Sigmoid colon (tissue), 6 donors: ENCODE measurements at regions not wholly inside any gene's neighbourhood (a gene's known extent, or its start where the extent isn't known, plus 50 kb on each side); places are given as distances from the start of the nearest gene placed in this dataset.
"Not testable (repeated sequence)": the region's sequence is repeated elsewhere in the genome, so short reads cannot be mapped to it uniquely, and the experiment has no call there.

Experiments
- DNase-seq: peaks from one replicate; pipeline ENCODE4 v3.0.0-alpha.2; 2019
- H3K27ac ChIP-seq, 4 donors: fragments of 200-600 bp; sonication (generic); one replicate each; pipeline ENCODE4 v1.5.1; 2016 to 2019; ENCODE audit warnings: mild to moderate bottlenecking in 1 of 4
- H3K27me3 ChIP-seq, 3 donors: fragments of 200-600 bp; sonication (generic); one replicate each; pipeline ENCODE4 v1.5.1; 2019; ENCODE audit warnings: mild to moderate bottlenecking in 1 of 3
- H3K36me3 ChIP-seq, 4 donors: fragments of 200-600 bp; sonication (generic); one replicate each; pipeline ENCODE4 v1.5.1; 2016 to 2019
- H3K4me1 ChIP-seq, 4 donors: fragments of 200-600 bp; sonication (generic); one replicate each; pipeline ENCODE4 v1.5.1; 2017 to 2019
- H3K4me3 ChIP-seq, 4 donors: fragments of 200-600 bp; sonication (generic); one replicate each; pipeline ENCODE4 v1.5.1; 2017 to 2019; ENCODE audit warnings: mild to moderate bottlenecking in 2 of 4, moderate library complexity in 1 of 4
- H3K9me3 ChIP-seq, 4 donors: fragments of 200-600 bp in 3 of 4; sonication (generic) in 3 of 4; one replicate each; pipeline versions ENCODE4 v1.5.1 to v1.6.1; 2013 to 2019
- EP300 ChIP-seq, 4 donors: sonication (generic); formaldehyde crosslinking; IDR thresholded peaks; one replicate each; pipeline ENCODE4 v1.6.1; 2017; ENCODE audit warnings: antibody characterized with exemption in 4 of 4
- POLR2A ChIP-seq, 2 donors: fragments of 450-650 bp; IDR thresholded peaks; one replicate each; pipeline ENCODE4 v1.6.1; 2016; ENCODE audit warnings: antibody characterized with exemption in 2 of 2, mild to moderate bottlenecking in 2 of 2, moderate library complexity in 2 of 2
- POLR2AphosphoS5 ChIP-seq, 4 donors: sonication (generic); formaldehyde crosslinking; IDR thresholded peaks; one replicate each; pipeline ENCODE4 v1.6.1; 2017; ENCODE audit warnings: antibody characterized with exemption in 4 of 4
- WGBS, 2 donors: extraction: QIAGEN DNeasy Blood & Tissue Kit; methylation state at CpG; one replicate each; pipeline ENCODE4 v1.1.7; 2013; 5-methylcytosine and 5-hydroxymethylcytosine counted together
- intact Hi-C: fragments of 100-400 bp; cut with DNase I; formaldehyde crosslinking; loops from one replicate; pipeline ENCODE4 v1.15.1; 2023
- TF ChIP-seq, protein P1 (sequence below), 4 experiments: fragments of 450-650 bp in 3 of 4; fragments of 200-600 bp in 1 of 4; IDR thresholded peaks; one replicate each; pipeline ENCODE4 v1.5.1; 2016 to 2019; ENCODE audit warnings: antibody characterized with exemption in 4 of 4, mild to moderate bottlenecking in 3 of 4, moderate library complexity in 2 of 4
- donor health status: healthy with polysubstance abuse.
- donor health status: healthy.

DNA sequence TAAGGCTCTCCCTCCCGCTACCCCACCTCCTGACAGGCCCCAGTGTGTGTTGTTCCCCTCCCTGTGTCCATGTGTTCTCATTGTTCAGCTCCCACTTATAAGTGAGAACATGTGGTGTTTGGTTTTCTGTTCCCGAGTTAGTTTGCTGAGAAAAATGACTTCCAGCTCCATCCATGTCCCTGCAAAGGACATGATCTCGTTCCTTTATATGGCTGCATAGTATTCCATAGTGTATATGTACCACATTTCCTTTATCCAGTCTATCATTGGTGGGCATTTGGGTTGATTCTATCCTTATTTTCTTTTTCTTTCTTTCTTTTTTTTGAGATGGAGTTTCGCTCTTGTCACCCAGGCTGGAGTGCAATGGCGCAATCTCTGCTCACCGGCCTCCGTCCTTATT lies 57.8 kb upstream of the RASSF3 start:
- peak; percentile 1 for DNase-seq
- H3K27ac ChIP-seq, H3K9me3 ChIP-seq, intact Hi-C loops, H3K27me3 ChIP-seq, H3K36me3 ChIP-seq, H3K4me1 ChIP-seq, H3K4me3 ChIP-seq: not testable (repeated sequence)
- 94 to 95% methylated on average over 7 of the region's 7 CpGs for WGBS, 2 donors

DNA sequence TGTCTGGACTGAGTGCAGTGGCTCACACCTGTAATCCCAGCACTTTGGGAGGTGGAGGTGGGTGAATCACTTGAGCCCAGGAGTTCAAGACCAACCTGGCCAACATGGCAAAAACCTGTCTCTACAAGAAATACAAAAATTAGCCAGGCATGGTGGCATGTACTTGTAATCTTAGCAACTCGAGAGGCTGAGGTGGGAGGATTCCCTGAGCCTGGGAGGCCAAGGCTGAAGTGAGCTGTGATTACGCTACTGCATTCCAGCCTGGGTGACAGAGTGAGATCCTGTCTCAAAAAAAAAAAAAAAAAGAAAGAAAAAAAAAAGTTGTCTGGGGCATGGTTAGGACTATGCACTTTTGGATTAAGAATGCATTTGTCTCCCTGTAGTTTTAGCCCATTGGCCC lies 56.6 kb upstream of the RASSF3 start:
- H3K27ac ChIP-seq, H3K36me3 ChIP-seq, intact Hi-C loops, H3K4me1 ChIP-seq, H3K27me3 ChIP-seq, H3K4me3 ChIP-seq, H3K9me3 ChIP-seq: not testable (repeated sequence)
- 96% methylated on average over 2 of the region's 2 CpGs for WGBS, 2 donors
- peak; percentile 27 for DNase-seq

- no peaks in the 10 kb centered on the region for H3K4me1 ChIP-seq
- WGBS, 2 donors: 82 to 88% methylated on average over 4 of the region's 4 CpGs
- intact Hi-C loops: no loop called here
- TF ChIP-seq POLR2A (IDR thresholded peaks at IDR 0.05): no peak
- H3K27ac ChIP-seq: no peak overlapping the region
- peak; percentile 20 for DNase-seq
- no peak overlapping the region for H3K4me3 ChIP-seq
- H3K9me3 ChIP-seq: no peaks in the 10 kb centered on the region
- H3K27me3 ChIP-seq: no peaks in the 10 kb centered on the region
- H3K36me3 ChIP-seq: no peaks in the 10 kb centered on the region
Measured at GRCh38 chr12:64556231-64556630, 54.1 kb upstream of the RASSF3 start.

DNA sequence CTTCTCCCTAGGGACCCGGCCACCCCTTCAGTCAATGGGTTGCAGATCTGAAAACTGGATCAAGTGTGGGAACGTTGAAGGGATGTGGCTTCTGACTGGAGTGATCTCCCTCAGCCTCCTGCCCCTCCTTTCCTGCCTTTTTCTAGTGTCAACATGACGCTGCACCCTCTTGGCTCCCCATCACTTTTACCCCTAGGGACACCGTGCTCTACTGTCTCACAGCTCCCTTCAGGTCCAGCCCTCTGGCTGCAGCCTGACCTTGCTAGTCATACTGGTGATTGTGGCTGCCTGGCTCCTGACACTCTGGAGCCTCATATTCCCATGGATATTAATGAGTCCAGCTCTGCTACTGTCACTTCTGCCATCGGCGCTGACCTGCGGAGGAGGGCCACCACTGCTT lies 51.5 kb upstream of the RASSF3 start:
- H3K4me1 ChIP-seq: no peaks in the 10 kb centered on the region
- H3K36me3 ChIP-seq: no peaks in the 10 kb centered on the region
- H3K4me3 ChIP-seq: no peak overlapping the region
- peak; percentile 40 for DNase-seq
- WGBS, 2 donors: 83 to 88% methylated on average over 7 of the region's 7 CpGs
- TF ChIP-seq, protein P1, sequence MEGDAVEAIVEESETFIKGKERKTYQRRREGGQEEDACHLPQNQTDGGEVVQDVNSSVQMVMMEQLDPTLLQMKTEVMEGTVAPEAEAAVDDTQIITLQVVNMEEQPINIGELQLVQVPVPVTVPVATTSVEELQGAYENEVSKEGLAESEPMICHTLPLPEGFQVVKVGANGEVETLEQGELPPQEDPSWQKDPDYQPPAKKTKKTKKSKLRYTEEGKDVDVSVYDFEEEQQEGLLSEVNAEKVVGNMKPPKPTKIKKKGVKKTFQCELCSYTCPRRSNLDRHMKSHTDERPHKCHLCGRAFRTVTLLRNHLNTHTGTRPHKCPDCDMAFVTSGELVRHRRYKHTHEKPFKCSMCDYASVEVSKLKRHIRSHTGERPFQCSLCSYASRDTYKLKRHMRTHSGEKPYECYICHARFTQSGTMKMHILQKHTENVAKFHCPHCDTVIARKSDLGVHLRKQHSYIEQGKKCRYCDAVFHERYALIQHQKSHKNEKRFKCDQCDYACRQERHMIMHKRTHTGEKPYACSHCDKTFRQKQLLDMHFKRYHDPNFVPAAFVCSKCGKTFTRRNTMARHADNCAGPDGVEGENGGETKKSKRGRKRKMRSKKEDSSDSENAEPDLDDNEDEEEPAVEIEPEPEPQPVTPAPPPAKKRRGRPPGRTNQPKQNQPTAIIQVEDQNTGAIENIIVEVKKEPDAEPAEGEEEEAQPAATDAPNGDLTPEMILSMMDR (IDR thresholded peaks at IDR 0.05): no peak
- no peak for TF ChIP-seq POLR2A (IDR thresholded peaks at IDR 0.05)
- TF ChIP-seq POLR2AphosphoS5 (IDR thresholded peaks at IDR 0.05): no peak
- TF ChIP-seq EP300 (IDR thresholded peaks at IDR 0.05): no peak
- no peak overlapping the region for H3K27ac ChIP-seq
- H3K27me3 ChIP-seq: no peaks in the 10 kb centered on the region
- intact Hi-C loops: no loop called here
- H3K9me3 ChIP-seq: no peaks in the 10 kb centered on the region

DNA sequence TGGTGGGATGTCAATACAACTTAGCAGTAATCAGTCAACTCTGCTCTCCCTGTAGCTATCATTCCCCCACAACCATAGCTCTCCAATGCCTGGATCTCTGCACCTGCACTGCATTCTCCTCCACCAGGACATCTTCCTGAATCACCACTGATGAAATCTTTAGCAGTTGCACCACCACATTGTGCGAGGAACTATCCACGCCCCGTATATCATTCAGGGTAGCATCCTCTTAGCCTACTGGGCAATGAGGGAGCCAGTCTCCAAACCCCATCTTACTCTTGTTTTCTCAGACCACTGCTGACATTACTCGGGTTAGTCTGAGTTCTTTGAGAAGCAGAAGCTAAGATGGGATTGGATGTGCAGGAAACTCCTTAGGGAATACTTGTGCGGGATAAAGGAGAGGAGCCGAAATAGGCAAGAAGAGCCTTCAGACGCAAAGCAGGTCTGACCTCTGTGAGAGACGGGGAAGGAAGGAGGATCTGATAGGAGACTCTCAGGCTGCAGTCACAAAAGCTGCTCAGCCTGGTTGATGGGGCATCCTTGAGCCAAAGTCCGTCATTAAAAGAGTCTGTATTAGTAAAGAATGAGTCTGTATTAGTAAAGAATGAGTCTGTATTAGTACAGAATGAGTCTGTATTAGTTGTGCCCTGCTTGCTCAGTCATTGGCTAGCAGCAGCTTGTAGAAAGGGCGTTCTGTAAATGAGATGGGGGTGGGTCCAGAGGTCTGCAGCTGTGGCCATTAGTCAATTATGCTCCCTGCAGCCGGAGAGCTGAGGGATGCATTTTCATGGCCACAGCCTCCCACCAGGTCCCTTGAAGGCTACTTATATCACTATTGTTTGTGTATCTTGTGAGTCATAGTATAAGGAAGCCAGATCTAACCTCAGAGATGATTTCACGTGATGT lies 49.6 kb upstream of the RASSF3 start:
- Histone ChIP-seq H3K4me3 (no peak overlapping the region), H3K9me3 (no peaks in the 10 kb centered on the region), H3K27me3 (no peaks in the 10 kb centered on the region), H3K27ac (no peak overlapping the region), H3K36me3 (no peaks in the 10 kb centered on the region), H3K4me1 (peaks cover 0 to under 1% (median 0%) of the 10 kb centered on the region in 4 donors)
- peak; percentile 21 for DNase-seq
- intact Hi-C loops: no loop called here
- 74 to 75% methylated on average over 12 of the region's 12 CpGs for WGBS, 2 donors
- TF ChIP-seq POLR2AphosphoS5 (IDR thresholded peaks at IDR 0.05): no peak
- TF ChIP-seq, protein P1 (IDR thresholded peaks at IDR 0.05): no peak
